Nephron (organoid): ENCODE measurements at regions not wholly inside any gene's neighbourhood (a gene's known extent, or its start where the extent isn't known, plus 50 kb on each side); places are given as distances from the start of the nearest gene placed in this dataset.

ENCODE experiments used
- H3K27ac Mint-ChIP-seq, 3 experiments: 2 replicates each; pipeline ENCODE4 v1.8.0; 2020; ENCODE audit warnings: mixed read lengths in 3 of 3, mild to moderate bottlenecking in 2 of 3, moderate library complexity in 1 of 3
- H3K27me3 Mint-ChIP-seq: 2 replicates; pipeline ENCODE4 v1.8.0; 2021; ENCODE audit warnings: low read depth, mild to moderate bottlenecking, moderate library complexity, mixed read lengths
- H3K36me3 Mint-ChIP-seq: 2 replicates; pipeline ENCODE4 v1.8.0; 2020; ENCODE audit warnings: low read depth, mixed read lengths
- H3K4me1 Mint-ChIP-seq: 2 replicates; pipeline ENCODE4 v1.8.0; 2020; ENCODE audit warnings: mixed read lengths
- H3K4me3 Mint-ChIP-seq, 3 experiments: 2 replicates each; pipeline ENCODE4 v1.8.0; 2020; ENCODE audit warnings: mild to moderate bottlenecking in 3 of 3, mixed read lengths in 3 of 3, moderate library complexity in 2 of 3
- H3K9me3 Mint-ChIP-seq: 2 replicates; pipeline ENCODE4 v1.8.0; 2020; ENCODE audit warnings: mixed read lengths
- CTCF ChIP-seq, 3 experiments: fragments of 200-600 bp; sonication (generic); IDR thresholded peaks; one replicate each; pipeline ENCODE4 v1.5.0; 2021; ENCODE audit warnings: antibody characterized with exemption in 3 of 3; ENCODE audit not compliant: unreplicated experiment in 3 of 3

- no peak for TF ChIP-seq CTCF (IDR thresholded peaks at IDR 0.05; ENCODE audit: unreplicated experiment in 3 of 3)
- no peak overlapping the region for H3K27ac Mint-ChIP-seq
- H3K4me3 Mint-ChIP-seq: no peak overlapping the region
- H3K27me3 Mint-ChIP-seq: peaks cover 4% of the 10 kb centered on the region
- H3K36me3 Mint-ChIP-seq: no peaks in the 10 kb centered on the region
- peaks cover 11% of the 10 kb centered on the region for H3K4me1 Mint-ChIP-seq
- no peaks in the 10 kb centered on the region for H3K9me3 Mint-ChIP-seq
Observed at GRCh38 chr10:10311966-10312365, 705.7 kb upstream of the CELF2 start.

- Mint-ChIP-seq H3K4me1 (peaks cover 8% of the 10 kb centered on the region), H3K36me3 (no peaks in the 10 kb centered on the region), H3K9me3 (no peaks in the 10 kb centered on the region), H3K27me3 (peaks cover 4% of the 10 kb centered on the region), H3K4me3 (no peak overlapping the region), H3K27ac (peak overlapping the region in 1 of 3 experiments; percentile 34)
- TF ChIP-seq CTCF (IDR thresholded peaks at IDR 0.05; ENCODE audit: unreplicated experiment in 3 of 3): no peak
Observed at GRCh38 chr10:10313149-10313835, 704.4 kb upstream of the CELF2 start.

GRCh38 chr10:10314626-10315025 is 703.0 kb upstream of the CELF2 start:
- Mint-ChIP-seq H3K27me3 (peaks cover 4% of the 10 kb centered on the region), H3K9me3 (peaks cover 2% of the 10 kb centered on the region), H3K4me1 (peaks cover 8% of the 10 kb centered on the region), H3K4me3 (no peak overlapping the region), H3K27ac (no peak overlapping the region), H3K36me3 (no peaks in the 10 kb centered on the region)
- TF ChIP-seq CTCF (IDR thresholded peaks at IDR 0.05; ENCODE audit: unreplicated experiment in 3 of 3): no peak

- H3K27ac Mint-ChIP-seq: no peak overlapping the region
- no peak for TF ChIP-seq CTCF (IDR thresholded peaks at IDR 0.05; ENCODE audit: unreplicated experiment in 3 of 3)
- no peak overlapping the region for H3K4me3 Mint-ChIP-seq
- no peaks in the 10 kb centered on the region for H3K27me3 Mint-ChIP-seq
- H3K9me3 Mint-ChIP-seq: peaks cover 5% of the 10 kb centered on the region
- H3K4me1 Mint-ChIP-seq: peaks cover 8% of the 10 kb centered on the region
- no peaks in the 10 kb centered on the region for H3K36me3 Mint-ChIP-seq
Observed at GRCh38 chr10:10315989-10316388, 701.7 kb upstream of the CELF2 start.

- TF ChIP-seq CTCF (IDR thresholded peaks at IDR 0.05; ENCODE audit: unreplicated experiment in 3 of 3): no peak
- H3K4me1 Mint-ChIP-seq: peaks cover 8% of the 10 kb centered on the region
- no peak overlapping the region for H3K27ac Mint-ChIP-seq
- H3K36me3 Mint-ChIP-seq: no peaks in the 10 kb centered on the region
- H3K27me3 Mint-ChIP-seq: no peaks in the 10 kb centered on the region
- no peak overlapping the region for H3K4me3 Mint-ChIP-seq
- peaks cover 5% of the 10 kb centered on the region for H3K9me3 Mint-ChIP-seq
Observed at GRCh38 chr10:10317151-10317550, 700.5 kb upstream of the CELF2 start.

- Mint-ChIP-seq H3K9me3 (peaks cover 5% of the 10 kb centered on the region), H3K36me3 (no peaks in the 10 kb centered on the region), H3K4me3 (no peak overlapping the region), H3K27ac (no peak overlapping the region), H3K4me1 (no peaks in the 10 kb centered on the region), H3K27me3 (no peaks in the 10 kb centered on the region)
- no peak for TF ChIP-seq CTCF (IDR thresholded peaks at IDR 0.05; ENCODE audit: unreplicated experiment in 3 of 3)
Observed at GRCh38 chr10:10318856-10319255, 698.8 kb upstream of the CELF2 start.
